ENCODE measurements at regions not wholly inside any gene's neighbourhood (a gene's known extent, or its start where the extent isn't known, plus 50 kb on each side); places are given as distances from the start of the nearest gene placed in this dataset.

DNA sequence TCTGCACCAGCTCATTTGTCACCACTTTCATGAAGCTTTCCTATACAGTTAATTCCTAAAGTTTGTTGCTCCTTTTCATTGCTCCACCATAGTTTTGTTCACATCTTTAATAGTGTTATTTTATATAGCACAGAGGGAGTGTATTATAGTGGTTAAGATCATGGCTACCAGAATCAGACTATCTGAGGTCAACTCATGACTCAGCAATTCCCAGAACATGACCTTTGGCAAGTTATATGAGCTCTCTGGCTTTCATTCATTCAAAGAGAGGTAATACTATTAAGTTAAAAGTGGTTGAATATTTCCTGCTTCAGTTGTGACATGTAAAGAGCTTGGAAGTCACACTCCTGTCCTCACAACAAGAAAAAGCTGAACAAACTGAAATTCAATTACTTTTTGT is 1073.5 kb downstream of the NAALADL2 start:
- no peaks in the 10 kb centered on the region for H3K27me3 Mint-ChIP-seq (ENCODE audit: low read depth, unreplicated experiment)
- Histone ChIP-seq H4K20me1 (ENCODE audit: insufficient read depth, low read length) (no peaks in the 10 kb centered on the region), H2AFZ (ENCODE audit: low read depth, low read length) (no peak overlapping the region), H3K27ac (ENCODE audit: low read depth, low read length) (no peak overlapping the region), H3K4me1 (ENCODE audit: insufficient read depth, low read length) (no peaks in the 10 kb centered on the region), H3K27me3 (ENCODE audit: insufficient read depth, low read length) (no peaks in the 10 kb centered on the region), H3K4me3 (ENCODE audit: insufficient read depth, low read depth, low read length) (no peak overlapping the region), H3K36me3 (ENCODE audit: insufficient read depth, low read length) (no peaks in the 10 kb centered on the region), H3K9me3 (ENCODE audit: insufficient read depth, low read depth, low read length) (no peaks in the 10 kb centered on the region), H3K4me2 (ENCODE audit: low read length) (no peak overlapping the region), H3K79me2 (ENCODE audit: insufficient read depth, low read length) (no peaks in the 10 kb centered on the region), H3K9ac (ENCODE audit: low read length) (no peak overlapping the region)
- FAIRE-seq = no peak
- TF ChIP-seq EZH2 (IDR thresholded peaks at IDR 0.05; ENCODE audit: insufficient read depth, low read length) = no peak
- TF ChIP-seq, protein P1, sequence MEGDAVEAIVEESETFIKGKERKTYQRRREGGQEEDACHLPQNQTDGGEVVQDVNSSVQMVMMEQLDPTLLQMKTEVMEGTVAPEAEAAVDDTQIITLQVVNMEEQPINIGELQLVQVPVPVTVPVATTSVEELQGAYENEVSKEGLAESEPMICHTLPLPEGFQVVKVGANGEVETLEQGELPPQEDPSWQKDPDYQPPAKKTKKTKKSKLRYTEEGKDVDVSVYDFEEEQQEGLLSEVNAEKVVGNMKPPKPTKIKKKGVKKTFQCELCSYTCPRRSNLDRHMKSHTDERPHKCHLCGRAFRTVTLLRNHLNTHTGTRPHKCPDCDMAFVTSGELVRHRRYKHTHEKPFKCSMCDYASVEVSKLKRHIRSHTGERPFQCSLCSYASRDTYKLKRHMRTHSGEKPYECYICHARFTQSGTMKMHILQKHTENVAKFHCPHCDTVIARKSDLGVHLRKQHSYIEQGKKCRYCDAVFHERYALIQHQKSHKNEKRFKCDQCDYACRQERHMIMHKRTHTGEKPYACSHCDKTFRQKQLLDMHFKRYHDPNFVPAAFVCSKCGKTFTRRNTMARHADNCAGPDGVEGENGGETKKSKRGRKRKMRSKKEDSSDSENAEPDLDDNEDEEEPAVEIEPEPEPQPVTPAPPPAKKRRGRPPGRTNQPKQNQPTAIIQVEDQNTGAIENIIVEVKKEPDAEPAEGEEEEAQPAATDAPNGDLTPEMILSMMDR (IDR thresholded peaks at IDR 0.05; ENCODE audit: insufficient read depth, low read depth, low read length) = no peak
- peak; percentile 34 for DNase-seq (ENCODE audit: low read depth)
- H3K4me1 Mint-ChIP-seq (ENCODE audit: low read depth, unreplicated experiment) = peaks cover 6% of the 10 kb centered on the region
- peaks cover 2% of the 10 kb centered on the region for H3K36me3 Mint-ChIP-seq (ENCODE audit: low read depth, unreplicated experiment)
- H3K9me3 Mint-ChIP-seq (ENCODE audit: unreplicated experiment) = peaks cover 14% of the 10 kb centered on the region
- no peak overlapping the region for H3K27ac Mint-ChIP-seq (ENCODE audit: unreplicated experiment)
- no peak overlapping the region for H3K4me3 Mint-ChIP-seq (ENCODE audit: unreplicated experiment)

DNA sequence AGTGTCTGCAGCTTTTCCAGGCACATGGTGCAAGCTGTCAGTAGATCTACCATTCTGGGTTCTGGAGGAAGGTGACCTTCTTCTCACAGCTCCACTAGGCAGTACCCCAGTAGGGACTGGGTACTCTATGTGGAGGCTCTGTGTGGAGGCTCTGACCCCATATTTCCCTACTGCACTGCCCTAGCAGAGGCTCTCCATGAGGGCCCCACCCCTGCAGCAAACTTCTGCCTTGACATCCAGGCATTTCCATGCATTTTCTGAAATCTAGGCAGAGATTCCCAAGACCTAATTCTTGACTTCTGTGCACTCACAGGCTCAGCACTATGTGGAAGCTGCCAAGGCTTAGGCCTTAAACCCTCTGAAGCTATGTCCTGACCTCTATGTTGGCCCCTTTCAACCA is 1060.0 kb downstream of the NAALADL2 start:
- no peaks in the 10 kb centered on the region for H4K20me1 ChIP-seq (ENCODE audit: insufficient read depth, low read length)
- H3K4me2 ChIP-seq (ENCODE audit: low read length) = no peak overlapping the region
- no peak overlapping the region for H3K27ac ChIP-seq (ENCODE audit: low read depth, low read length)
- no peaks in the 10 kb centered on the region for H3K4me1 ChIP-seq (ENCODE audit: insufficient read depth, low read length)
- Mint-ChIP-seq H3K4me1 (ENCODE audit: low read depth, unreplicated experiment) (no peaks in the 10 kb centered on the region), H3K27me3 (ENCODE audit: low read depth, unreplicated experiment) (no peaks in the 10 kb centered on the region), H3K4me3 (ENCODE audit: unreplicated experiment) (no peak overlapping the region), H3K36me3 (ENCODE audit: low read depth, unreplicated experiment) (no peaks in the 10 kb centered on the region), H3K27ac (ENCODE audit: unreplicated experiment) (no peak overlapping the region), H3K9me3 (ENCODE audit: unreplicated experiment) (peaks cover 6% of the 10 kb centered on the region)
- DNase-seq (ENCODE audit: low read depth) = no peak
- H3K4me3 ChIP-seq (ENCODE audit: insufficient read depth, low read depth, low read length) = no peak overlapping the region
- peaks cover 3% of the 10 kb centered on the region for H3K9me3 ChIP-seq (ENCODE audit: insufficient read depth, low read depth, low read length)
- no peak for TF ChIP-seq EZH2 (IDR thresholded peaks at IDR 0.05; ENCODE audit: insufficient read depth, low read length)
- TF ChIP-seq, protein P1 (IDR thresholded peaks at IDR 0.05; ENCODE audit: insufficient read depth, low read depth, low read length) = no peak
- H3K27me3 ChIP-seq (ENCODE audit: insufficient read depth, low read length) = no peaks in the 10 kb centered on the region
- H3K79me2 ChIP-seq (ENCODE audit: insufficient read depth, low read length) = no peaks in the 10 kb centered on the region
- no peak overlapping the region for H3K9ac ChIP-seq (ENCODE audit: low read length)
- no peak for FAIRE-seq
- no peaks in the 10 kb centered on the region for H3K36me3 ChIP-seq (ENCODE audit: insufficient read depth, low read length)
- H2AFZ ChIP-seq (ENCODE audit: low read depth, low read length) = no peak overlapping the region

DNA sequence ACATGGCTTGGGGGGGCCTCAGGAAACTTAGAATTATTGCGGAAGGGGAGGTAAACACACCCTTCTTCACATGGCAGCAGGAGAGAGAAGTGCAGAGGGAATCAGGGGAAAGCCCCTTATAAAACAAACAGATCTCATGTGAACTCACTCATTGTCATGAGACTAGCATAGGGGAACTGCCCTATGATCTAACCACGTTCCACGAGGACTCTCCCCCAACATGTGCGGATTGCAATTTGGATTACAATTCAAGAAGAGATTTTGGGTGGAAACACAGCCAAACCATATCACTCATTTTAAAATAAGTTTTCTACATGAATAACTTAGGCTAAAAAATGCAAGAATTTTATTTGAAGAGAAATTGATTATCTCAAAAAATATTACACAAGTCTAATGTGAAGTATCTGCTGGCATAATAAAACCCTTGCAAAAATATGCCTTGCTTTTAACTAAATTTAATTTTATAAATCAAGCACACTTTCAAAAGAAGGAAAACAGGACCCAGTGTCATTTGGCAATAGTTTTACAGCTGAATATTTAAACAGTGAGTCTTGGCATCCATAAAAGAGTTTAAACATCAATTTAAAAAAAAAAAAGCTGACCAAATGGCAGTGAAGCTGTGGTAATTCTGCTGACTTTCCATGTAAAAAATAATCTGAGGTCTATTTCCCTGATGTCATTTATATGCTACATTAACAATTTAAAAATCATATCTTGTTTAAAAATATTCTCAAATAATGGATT is 1057.2 kb downstream of the NAALADL2 start:
- H3K36me3 ChIP-seq (ENCODE audit: insufficient read depth, low read length) = no peaks in the 10 kb centered on the region
- peaks cover 3% of the 10 kb centered on the region for H3K9me3 ChIP-seq (ENCODE audit: insufficient read depth, low read depth, low read length)
- H3K27ac Mint-ChIP-seq (ENCODE audit: unreplicated experiment) = no peak overlapping the region
- no peaks in the 10 kb centered on the region for H3K4me1 Mint-ChIP-seq (ENCODE audit: low read depth, unreplicated experiment)
- H3K4me3 ChIP-seq (ENCODE audit: insufficient read depth, low read depth, low read length) = no peak overlapping the region
- no peak overlapping the region for H2AFZ ChIP-seq (ENCODE audit: low read depth, low read length)
- no peak overlapping the region for H3K27ac ChIP-seq (ENCODE audit: low read depth, low read length)
- no peaks in the 10 kb centered on the region for H3K27me3 Mint-ChIP-seq (ENCODE audit: low read depth, unreplicated experiment)
- DNase-seq (ENCODE audit: low read depth) = no peak
- no peaks in the 10 kb centered on the region for H3K79me2 ChIP-seq (ENCODE audit: insufficient read depth, low read length)
- no peak overlapping the region for H3K9ac ChIP-seq (ENCODE audit: low read length)
- no peaks in the 10 kb centered on the region for H3K4me1 ChIP-seq (ENCODE audit: insufficient read depth, low read length)
- no peak overlapping the region for H3K4me3 Mint-ChIP-seq (ENCODE audit: unreplicated experiment)
- H3K27me3 ChIP-seq (ENCODE audit: insufficient read depth, low read length) = no peaks in the 10 kb centered on the region
- peaks cover 6% of the 10 kb centered on the region for H3K9me3 Mint-ChIP-seq (ENCODE audit: unreplicated experiment)
- no peak for FAIRE-seq
- no peaks in the 10 kb centered on the region for H3K36me3 Mint-ChIP-seq (ENCODE audit: low read depth, unreplicated experiment)
- no peak overlapping the region for H3K4me2 ChIP-seq (ENCODE audit: low read length)
- H4K20me1 ChIP-seq (ENCODE audit: insufficient read depth, low read length) = no peaks in the 10 kb centered on the region
- no peak for TF ChIP-seq EZH2 (IDR thresholded peaks at IDR 0.05; ENCODE audit: insufficient read depth, low read length)
- TF ChIP-seq, protein P1 (IDR thresholded peaks at IDR 0.05; ENCODE audit: insufficient read depth, low read depth, low read length) = no peak

Data from astrocyte (in vitro differentiated cells and primary cell).